NT2/D1 (cell line): ENCODE measurements at regions not wholly inside any gene's neighbourhood (a gene's known extent, or its start where the extent isn't known, plus 50 kb on each side); places are given as distances from the start of the nearest gene placed in this dataset.

ENCODE experiments used
- SUZ12 ChIP-seq: IDR thresholded peaks from 2 replicates; pipeline ENCODE4 v1.6.1; 2011; ENCODE audit not compliant: insufficient read length, insufficient read depth; ENCODE audit errors: extremely low read depth
- YY1 ChIP-seq: IDR thresholded peaks from 2 replicates; pipeline ENCODE4 v1.6.1; 2011; ENCODE audit not compliant: insufficient read length, insufficient read depth
- ZNF274 ChIP-seq: IDR thresholded peaks from 2 replicates; pipeline ENCODE4 v1.6.1; 2011; ENCODE audit warnings: mild to moderate bottlenecking, low read depth, low read length

DNA sequence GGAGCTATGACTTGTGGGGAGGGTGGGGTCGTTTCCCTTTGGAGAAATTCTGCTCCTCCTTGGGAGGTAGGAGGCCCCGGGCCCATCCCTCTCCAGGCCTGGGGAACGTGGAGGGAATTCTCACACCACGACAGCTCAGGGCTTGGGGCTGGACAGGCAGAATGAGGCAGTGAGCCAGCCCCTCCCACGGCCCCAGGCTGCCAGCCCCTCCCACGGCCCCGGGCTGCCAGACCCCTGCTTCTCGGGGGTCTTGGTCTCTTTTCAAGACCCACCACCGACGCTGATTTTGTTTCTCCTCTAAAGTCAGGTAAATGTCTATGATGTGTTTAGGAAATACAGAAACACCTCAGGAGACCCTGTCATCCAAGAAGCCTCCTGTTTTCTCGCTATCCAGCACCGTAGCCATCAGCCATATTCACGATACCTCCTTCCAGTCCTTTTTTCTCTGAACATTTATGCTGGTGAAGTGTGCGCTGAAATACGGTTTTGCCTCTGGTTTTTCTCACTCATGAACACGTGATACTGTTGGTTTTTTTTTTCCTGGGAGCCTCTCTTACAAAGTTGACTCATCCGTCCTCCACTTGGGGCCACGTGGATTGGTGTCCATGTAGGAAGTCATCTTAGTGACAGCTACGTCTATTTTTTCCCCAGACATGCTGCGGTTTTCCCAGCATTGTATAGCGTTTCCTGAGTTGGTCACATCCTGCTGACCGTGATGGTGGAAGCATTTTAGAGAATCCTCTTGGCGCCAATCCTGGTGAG lies 1219.6 kb downstream of the BRD1 start:
- TF ChIP-seq YY1 (no peak), ZNF274 (no peak), SUZ12 (no peak)
